ENCODE measurements at regions not wholly inside any gene's neighbourhood (a gene's known extent, or its start where the extent isn't known, plus 50 kb on each side); places are given as distances from the start of the nearest gene placed in this dataset.

DNA sequence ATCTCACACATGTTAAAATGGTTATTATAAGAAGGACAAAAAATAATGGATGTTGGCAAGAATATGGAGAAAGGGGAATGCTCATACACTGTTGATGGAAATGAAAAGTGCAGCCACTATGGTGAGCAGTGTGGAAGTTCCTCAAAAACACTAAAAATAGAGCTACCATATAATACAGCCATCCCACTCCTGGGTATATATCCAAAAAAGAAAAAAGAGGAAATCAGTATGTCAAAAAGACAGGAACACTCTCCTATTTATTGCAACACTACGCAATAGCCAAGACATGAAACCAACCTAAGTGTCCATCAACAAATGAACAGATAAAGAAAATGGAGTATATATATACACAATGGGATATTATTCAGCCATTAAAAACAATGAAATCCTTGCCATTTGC lies 642.6 kb downstream of the RNF144A start:
- TF ChIP-seq SUZ12 (IDR thresholded peaks at IDR 0.05; ENCODE audit: extremely low read depth, insufficient read depth, insufficient read length) (no peak), ZNF274 (IDR thresholded peaks at IDR 0.05; ENCODE audit: low read depth, low read length) (no peak)

All from NT2/D1 (cell line).